Right lung (tissue), 2 donors: ENCODE measurements at regions not wholly inside any gene's neighbourhood (a gene's known extent, or its start where the extent isn't known, plus 50 kb on each side); places are given as distances from the start of the nearest gene placed in this dataset.
A peak's percentile ranks its signal among the peaks of the same experiment; 100 is the strongest.

ENCODE experiments used
- DNase-seq, 2 donors: peaks; one replicate each; pipeline ENCODE4 v3.0.0-alpha.2; 2013

DNA sequence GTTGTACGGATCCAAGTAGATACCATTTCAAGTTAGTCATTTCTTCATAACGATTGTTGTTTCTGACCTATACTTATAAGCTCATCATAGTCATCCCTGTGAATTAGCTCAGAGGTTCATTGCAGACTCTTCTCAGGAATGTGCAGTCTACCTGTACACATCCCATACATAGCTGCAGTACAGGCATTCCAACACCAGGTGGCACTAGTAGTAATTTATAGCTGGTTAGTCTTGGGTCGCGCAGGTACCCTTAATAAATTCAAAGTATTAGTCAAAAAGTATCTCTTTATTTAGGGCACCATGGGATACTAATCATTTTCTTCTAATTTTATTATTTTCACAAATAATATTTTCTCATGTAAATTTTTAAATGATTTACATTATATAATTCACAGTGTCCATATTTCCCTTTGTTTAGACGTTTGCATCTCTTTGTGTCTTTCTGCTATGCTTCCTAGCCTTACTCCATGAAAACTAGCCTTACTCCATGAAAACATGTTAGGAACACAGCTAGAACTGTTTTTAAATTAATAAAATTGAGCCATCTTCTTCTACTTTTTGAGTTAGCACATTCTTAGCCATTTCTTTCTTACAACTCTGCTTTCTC, 128.6 kb upstream of the FAM83B start:
- peak in 1 of 2 donors; percentile 23 for DNase-seq

DNA sequence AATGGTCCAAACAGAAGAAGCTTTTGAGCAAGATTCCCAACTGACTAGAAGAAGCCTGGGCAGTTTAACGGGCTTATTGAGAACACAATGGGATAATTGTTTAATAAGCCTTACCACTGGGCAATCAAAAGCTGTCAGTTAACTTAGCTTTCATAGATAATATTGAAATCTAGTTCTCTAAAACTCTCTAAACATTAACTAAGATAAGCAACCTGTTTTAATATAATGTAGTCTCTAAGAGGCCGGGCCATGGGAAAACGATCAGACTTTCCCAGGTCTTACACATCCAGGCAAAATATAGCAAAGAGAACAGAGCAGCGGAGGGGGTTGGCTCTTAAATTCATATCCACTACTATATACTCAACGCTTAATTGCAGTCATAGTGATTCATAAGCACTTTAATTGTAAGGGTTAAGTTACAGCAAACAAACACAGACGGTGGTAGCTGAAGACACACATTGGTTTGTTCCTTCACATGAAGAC, 128.0 kb upstream of the FAM83B start:
- peak in 1 of 2 donors; percentile 5 for DNase-seq

DNA sequence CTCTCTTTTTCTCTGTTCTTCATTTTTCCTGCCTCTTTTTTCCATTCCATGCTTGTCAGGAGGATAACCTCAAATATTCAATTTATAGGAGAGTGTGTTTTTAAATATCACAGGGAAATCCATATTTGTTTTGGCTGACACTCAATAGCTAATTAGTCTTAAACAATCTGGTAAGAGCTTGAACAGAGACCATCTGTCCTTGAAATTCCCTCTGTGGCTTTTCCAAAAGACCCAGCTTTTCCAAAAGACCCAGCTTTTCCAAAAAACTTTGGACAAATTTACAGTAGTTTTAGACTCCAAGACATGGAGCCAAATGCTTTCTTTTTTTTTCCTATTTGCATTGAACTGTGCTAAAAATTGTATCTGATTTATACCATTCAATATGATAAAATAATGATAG, 127.4 kb upstream of the FAM83B start:
- no peak for DNase-seq

DNA sequence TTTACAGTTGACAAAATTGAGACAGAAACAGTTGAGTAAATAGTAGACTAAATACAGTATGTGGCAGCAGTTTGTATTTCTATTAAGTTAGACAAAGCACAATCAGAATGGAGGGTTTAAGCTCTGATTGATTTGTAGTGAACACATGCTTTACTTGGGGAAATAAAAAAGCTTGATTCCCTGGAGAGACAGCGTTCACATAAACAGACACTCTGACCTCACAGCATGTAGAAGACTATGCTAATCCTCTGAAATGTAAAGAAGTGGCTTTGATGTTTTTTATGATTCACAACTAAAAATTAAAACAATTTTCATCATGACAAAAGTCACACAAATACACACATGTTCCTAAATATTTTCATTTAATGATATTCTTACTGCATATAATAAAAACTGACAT, 126.9 kb upstream of the FAM83B start:
- no peak for DNase-seq

DNA sequence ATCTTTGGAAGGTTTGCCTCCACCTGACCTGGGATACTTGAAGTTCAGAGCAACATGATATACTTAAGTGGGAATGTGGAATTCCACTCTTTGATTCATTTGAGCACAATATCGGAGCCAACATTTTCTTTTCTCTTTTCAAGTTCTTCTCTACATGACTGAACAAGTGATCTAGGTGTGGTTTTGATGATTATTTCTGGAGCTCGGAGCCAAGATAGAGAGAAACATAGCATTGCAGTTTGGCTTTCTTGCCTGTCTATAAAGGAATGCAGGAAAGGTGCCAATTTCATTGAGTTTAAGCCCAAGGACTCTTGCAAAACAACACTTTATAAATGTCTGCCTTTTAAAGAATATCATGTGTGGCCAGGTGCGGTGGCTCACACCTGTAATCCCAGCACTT, 124.2 kb upstream of the FAM83B start:
- no peak for DNase-seq

DNA sequence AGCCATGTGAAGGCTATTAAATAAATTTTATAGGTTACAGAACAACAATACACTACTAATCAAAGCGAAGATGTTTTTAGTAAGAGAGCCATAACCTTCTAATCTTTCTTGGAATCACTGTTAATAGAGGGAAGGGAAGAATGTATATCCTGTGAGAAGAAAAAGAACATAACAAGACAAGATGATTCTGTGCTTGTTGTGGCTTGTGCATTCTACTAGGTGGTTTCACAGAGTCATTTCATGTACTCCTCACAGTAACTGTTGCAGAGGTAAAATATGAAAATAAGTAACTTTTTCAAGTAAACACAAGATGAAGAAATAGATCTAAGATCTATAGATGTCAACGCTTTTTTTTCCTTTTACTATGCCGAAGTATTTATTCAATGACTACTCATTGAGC, 116.9 kb upstream of the FAM83B start:
- DNase-seq = no peak

DNA sequence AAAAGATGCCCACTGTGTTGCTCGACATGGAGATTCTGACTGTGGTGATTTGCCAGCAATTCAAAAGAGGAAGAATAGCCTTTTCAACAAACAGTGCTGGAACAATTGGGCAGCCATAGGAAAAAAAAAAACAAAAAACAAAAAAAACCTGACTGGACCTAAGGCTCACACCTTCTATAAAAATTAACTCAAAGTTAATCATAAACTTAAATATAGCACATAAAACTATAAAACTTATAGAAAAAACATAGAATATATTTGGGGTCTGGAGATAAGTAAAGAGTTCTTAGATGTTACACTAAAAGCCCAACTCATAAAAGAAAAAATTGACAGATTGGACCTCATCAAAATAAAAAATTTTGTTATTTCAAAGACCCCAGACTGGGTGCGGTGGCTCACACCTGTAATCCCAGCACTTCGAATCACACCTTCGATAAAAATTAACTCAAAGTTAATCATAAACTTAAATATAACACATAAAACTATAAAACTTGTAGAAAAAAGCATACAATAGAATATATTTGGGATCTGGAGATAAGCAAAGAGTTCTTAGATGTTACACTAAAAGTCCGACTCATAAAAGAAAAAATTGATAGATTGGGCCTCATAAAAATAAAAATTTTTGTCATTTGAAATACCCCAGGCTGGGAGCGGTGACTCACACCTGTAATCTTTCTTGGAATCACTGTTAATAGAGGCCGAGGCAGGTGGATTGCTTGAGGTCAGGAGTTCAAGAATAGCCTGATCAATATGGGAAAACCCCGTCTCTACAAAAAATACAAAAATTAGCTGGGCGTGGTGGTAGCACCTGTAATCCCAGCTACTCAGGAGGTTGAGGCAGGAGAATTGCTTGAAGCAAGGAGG, 115.6 kb upstream of the FAM83B start:
- no peak for DNase-seq

DNA sequence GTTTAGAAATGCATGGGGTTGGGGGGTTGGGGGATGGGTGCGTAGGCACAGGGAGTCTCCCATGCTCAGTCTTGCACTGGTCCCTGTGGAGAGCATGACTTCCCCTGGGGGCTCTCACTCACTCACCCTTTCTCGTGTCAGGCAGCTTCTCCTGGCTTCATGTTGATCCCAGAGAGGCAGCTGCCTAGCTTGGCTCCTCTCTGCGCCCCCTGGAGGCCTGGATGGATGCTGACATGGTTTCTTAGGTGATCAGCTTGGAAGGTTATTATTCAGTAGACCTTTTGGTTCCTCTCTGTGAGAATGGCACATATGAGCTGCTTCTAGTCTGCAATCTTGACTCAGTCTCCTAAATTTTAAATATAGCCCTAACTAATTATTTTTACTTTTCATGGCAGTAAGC, 109.3 kb upstream of the FAM83B start:
- DNase-seq = no peak

DNA sequence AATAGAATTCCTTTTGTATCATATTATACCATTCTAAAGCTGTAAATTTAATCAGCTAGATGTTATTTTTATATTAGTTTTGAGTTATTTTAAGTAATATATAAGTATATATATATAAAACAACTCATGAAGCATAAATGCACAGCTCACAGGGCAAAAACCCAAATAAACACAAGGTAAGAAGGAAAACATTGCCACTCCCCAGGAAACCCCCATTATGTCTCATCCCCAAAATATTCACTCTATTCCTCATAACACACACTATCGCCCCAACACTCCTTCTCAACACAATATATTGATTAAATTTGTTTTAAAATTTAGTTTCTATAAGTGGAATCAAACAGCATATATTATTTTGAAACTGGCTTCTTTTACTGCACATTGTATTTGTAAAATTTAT, 98.6 kb upstream of the FAM83B start:
- no peak for DNase-seq

DNA sequence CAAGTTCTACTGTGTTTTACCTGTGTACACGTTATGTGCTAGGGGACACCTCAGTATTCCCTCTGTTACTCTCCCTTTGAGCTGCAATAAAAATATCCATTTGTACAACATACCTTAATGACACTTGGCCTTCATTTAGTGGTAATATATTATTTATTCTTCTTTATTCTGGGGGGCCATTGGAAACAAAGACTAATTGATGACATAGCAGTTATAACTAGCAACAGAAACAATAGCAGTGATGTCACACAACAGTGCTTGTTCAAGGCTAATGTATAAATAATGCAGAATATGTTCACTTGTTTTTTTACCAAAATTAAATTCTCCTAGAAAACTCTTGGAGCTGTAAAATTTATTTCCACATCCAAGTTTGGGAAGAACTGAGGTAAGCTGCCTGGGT, 92.2 kb upstream of the FAM83B start:
- DNase-seq = no peak

DNA sequence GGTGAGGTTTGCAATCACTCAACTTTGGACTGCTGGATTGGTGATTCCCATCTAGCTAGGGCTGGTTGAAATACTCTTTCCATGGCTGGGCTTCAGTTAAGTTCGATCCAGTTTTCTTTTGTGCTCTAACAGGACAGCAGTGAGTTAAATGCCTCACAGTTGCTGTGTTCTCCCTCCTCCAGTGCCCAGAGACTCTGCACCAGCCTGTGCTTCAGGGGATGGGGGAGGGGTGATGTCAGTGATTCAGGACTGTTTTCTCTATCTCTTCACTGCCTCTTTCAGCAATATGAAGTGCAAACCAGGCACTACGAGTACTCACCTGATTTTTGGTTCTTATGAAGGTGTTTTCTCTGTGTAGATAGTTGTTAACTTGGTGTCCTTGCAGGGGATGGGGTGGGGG, 88.2 kb upstream of the FAM83B start:
- DNase-seq = no peak

DNA sequence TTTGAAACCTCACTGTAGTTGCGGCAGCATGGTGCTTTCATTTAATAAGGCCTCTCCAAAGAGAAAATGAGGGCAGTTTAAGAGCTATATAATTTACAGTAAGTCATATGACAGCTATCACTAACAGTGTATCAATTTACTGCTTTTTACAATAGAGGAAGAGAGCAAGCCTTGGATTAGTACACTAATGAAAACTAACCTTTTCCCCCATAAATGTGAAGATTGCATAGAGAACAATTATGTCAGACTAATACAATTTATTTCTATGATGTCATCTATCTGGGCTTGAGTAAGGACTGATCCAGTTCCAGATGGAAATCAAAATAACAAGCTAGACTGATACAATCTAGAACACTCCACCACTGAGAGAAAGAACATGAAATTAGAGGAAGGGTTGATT, 78.1 kb upstream of the FAM83B start:
- no peak for DNase-seq

DNA sequence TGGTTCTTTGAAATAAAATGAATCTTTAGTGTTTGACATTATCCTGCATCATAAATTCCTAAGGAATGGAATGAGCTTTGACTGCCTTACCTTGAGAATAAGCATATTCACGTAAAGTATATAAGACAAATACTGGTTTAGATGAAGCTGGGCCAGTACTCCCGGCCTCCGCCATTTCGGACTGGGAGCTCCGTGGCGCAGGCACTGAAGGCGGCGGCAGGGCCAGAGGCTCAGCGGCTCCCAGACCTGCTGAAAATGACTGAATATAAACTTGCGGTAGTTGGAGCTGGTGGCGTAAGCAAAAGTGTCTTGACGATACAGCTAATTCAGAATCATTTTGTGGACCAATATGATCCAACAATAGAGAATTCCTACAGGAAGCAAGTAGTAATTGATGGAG, 76.2 kb upstream of the FAM83B start:
- no peak for DNase-seq

DNA sequence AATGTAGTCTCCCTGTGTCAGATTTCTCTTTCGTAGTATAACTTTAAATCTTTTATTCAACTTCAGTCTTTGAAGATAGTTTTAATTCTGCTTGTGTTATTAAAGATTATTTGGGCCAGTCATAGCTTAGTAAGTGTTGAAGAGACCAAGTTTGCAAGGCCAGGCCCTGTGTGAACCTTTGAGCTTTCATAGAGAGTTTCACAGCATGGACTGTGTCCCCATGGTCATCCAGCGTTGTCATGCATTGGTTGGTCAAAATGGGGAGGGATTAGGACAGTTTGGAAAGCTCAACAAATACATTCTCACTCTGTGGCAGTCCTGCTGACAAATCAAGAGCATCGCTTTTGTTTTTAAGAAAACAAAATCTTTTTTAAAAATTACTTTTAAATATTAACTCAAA, 74.6 kb upstream of the FAM83B start:
- DNase-seq = no peak

DNA sequence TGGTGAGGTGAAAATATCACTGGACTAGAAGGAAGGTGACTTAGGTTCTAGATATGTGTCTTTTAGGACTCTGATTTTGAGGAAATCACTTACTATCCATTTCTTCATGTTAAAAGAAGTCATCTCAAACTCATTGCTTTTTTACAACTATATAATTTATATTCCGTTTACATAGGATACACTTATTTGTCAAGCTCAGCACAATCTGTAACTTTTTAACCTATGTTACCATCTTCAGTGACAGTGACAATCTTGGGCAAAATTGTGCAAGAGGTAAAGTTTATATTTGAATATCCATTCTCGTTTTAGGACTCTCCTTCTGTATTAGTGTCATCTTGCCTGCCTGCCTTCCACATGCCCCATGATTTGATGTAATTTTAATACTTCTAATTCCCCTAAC, 74.0 kb upstream of the FAM83B start:
- DNase-seq = no peak

DNA sequence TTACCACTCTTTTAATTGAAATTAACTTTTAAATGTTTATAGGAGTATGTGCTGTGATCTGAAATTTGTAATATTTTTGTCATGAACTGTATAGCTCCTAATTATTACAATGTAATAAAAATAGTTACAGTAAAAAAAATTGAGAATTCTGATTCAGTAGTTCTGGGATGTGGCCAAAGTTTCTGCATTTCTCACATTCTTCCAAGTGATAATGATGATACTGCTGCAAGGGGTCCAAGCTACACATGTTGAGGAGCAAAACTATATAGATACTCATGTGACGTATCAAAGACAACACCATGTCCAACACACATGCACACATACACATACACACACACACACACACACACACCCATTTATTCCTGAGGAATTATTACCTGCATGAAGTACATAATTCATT, 71.0 kb upstream of the FAM83B start:
- DNase-seq = no peak

DNA sequence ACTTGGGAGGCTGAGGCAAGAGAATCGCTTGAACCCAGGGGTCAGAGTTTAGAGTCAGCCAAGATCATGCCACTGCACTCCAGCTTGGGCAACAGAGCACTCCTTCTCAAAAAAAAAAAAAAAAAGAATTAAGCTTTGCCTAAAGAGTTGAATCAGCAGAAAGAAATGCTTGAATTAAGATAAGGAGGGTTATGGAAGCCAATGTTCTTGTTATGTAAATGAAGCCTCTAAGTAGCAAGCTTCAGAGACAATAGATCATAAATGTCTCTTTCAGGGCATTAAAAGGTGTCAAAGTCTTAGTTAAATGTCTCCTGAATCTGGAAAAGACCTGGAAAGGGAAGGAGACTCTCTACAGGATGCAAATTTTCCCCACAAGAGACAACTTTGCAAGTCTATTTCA, 69.7 kb upstream of the FAM83B start:
- no peak for DNase-seq

DNA sequence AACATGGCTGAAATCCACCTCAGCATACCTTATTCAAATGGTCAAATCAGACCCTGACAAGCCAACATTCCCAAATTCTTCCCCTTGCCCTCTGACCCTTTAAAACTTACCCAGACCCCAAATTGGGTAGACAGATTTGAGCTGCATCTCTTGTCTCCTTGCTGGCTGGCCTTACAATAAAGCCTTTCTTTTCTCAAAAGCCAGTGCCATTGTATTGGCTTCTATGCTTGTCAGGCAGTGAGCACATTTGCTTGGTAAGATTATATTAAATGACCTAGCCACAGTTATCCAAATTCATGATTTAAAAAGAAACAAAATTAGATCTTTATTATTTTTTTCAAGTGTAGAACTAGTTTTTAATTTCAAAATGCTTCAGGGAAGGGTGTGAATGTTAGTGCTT, 67.8 kb upstream of the FAM83B start:
- DNase-seq = no peak

DNA sequence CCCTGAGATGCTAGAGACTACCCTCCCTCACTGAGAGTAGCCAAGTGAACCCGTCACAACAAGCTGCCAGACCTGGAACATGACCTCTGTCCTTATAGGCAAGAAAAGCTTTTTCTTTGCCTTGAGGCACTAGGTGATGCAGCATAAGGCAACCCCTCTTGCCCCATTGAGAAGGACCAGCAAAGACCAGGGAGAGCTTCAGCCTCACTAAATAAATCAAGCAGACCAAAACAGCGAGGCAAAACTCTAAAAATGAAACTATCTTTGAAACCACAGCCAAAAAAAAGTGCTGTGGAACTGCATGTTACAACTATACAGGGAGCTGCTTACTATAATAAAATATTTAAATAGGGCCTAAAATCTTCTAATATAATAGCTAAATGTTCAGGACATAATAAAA, 62.6 kb upstream of the FAM83B start:
- peak; percentile 9 to 10 for DNase-seq

DNA sequence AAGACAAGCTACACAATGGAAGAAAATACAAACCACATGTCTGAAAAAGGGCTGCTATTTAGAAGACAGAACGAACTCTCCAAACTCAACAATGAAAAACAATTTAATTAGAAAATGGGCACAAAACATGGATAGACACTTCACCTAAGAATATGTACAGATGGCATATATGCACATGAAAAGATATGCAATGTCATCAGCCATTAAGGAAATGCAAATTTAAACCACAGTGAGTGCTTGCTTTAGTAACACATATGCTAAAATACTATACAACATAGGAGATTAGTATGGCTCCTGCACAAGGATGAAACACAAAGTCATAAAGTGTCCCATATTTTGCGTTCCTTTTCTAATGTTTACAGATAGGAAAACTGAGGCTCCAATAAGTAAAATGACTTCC, 60.4 kb upstream of the FAM83B start:
- no peak for DNase-seq

DNA sequence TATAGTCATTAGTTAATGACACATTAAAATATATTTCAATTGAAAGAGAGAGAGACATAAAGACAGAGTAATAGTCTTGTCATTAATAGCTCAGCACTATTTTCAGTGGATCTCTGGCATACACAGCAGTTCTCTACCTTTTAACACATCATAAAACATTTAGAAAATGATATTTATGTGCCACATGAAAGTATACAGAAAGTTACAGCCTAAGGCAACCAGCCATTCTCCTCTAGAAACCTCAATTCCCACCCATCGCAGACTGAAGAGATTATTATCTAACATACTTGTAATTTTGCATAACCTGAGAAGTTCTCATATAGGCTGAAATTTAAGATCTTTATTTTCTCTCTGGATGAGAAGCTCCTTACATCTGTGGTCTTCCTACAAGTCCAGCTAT, 58.7 kb upstream of the FAM83B start:
- DNase-seq = no peak
